ENCODE measurements at regions not wholly inside any gene's neighbourhood (a gene's known extent, or its start where the extent isn't known, plus 50 kb on each side); places are given as distances from the start of the nearest gene placed in this dataset.

DNA sequence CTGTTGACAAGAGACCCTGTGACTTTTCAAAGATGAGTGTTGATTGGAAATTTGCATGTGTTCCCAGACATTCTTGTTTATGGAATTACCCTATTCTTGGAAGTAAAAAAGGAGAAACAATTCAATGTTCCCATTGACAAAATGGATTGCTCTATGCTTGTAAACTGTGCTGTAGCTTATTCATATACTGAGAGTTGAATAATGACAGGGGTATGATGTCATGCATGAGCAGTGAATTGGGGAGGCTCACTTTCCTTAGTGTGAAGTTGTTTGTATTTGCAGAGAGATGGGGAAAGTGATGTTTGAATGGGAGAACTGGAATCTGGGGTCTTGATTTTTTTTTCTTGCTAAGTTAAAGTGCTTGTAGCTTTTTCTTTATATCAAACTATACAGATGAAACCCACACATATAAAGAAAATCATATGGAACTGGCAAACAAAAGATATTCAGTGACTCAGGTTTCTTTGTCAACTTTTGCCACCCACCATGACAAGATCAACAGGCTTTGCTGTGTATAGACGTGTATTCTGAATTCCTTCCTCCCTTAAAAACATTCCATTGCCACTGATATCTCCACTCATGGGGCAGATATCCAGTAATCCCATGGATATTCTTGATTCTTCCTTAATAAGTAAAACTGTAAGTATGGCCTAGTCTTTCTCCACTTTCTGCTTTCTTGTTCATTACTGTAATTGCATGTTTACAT is 97.8 kb upstream of the JAG1 start:
- no peak for DNase-seq (ENCODE audit: low read depth)

DNA sequence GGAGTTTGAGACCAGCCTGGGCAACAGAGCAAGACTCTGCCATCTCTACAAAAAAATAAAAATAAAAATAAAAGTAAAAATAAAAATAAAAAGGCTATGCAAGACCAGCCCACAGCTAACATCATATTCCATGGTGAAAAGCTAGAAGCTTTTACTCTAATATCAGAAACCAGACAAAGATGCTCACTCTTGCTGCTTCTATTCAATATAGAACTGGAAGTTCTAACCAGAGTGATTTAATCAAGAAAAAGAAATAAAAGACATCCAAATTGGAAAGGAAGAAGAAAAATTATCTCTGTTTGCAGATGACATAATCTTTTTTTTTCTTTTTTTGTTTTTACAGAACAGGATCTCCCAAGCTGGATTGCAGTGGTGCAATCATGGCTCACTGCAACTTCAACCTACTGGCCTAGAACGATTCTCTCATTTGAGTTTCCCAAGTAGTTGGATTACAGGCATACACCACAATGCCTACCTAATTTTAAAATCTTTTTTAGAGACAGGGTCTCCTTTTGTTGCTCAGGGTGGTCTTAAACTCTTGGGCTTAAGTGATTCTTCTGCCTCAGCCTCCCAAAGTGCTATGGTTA is 100.7 kb upstream of the JAG1 start:
- DNase-seq (ENCODE audit: low read depth): no peak

DNA sequence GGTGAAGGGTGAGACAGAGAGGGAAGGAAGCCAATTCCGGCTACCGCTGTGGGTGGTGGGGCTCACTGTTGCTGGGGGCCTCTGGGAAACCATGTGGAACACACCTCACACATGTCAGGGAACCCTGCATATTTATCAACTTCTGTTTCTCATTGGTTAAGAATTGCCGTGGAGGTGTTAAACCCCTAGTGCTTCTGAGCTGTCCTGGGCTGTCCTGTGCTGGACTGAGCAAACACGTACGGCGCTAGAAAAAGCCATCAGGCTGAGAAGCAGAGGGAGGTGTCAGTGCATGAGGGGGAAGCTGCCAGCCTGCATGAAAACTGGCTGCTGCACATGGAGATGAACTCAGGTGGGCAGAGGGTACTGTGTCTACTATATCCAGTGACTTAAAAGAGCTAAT is 103.9 kb upstream of the JAG1 start:
- DNase-seq (ENCODE audit: low read depth): no peak

DNA sequence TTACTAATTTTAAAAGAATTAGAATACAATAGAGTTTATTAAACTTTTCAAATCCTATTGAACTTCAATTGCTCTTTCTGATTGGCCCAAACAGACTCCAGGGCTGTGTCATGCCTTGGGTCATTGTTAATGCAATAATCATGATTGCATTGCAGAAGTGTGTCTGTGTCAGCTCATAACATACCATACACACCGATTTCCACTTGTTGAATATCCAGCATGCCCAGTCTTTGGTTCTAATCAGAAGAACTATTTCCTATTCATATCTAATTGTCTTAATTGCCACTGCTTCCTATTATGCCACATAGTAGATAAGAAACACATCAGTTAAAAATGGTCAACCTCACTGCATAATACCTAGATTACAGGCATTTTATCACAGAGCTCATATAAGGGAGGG is 106.1 kb upstream of the JAG1 start:
- DNase-seq (ENCODE audit: low read depth): no peak

DNA sequence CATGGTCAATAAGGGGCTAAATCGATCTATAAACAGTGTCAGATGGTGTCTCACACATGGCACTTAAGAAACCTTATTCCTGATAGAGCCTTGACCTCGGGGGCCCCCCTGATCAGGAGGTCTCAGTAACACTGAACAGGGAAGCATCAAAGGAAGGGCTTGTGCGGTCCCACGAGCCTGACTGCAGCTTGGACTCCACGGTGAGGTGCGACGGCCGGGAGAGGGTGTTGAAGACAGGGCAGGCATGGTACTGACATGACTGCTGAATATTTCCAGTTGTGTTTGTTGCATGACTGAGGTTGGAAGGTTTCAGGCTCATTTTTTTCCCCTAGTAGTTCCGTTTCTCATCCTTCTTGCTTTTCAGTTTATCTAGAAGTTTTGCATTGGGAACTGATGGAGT is 107.1 kb upstream of the JAG1 start:
- no peak for DNase-seq (ENCODE audit: low read depth)

DNA sequence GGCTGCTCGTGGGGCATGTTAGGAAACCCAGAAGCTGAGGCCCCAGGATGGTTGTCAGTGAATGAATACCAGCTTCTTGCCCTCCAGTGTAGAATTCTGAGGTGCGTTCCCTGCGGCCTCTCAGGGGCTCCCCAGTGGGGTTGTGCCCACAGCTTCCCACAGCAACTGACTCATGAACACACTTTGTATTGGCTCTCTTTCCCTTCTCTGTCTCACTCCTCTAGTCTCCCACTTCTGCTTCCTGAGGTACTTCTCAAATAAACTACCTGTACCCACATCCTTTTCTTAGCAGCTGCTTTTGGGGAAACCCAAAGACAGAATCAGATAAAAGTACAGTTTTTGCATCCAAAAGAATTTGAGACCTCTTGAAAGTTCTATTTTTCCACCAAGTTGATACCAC is 107.7 kb upstream of the JAG1 start:
- DNase-seq (ENCODE audit: low read depth): no peak

DNA sequence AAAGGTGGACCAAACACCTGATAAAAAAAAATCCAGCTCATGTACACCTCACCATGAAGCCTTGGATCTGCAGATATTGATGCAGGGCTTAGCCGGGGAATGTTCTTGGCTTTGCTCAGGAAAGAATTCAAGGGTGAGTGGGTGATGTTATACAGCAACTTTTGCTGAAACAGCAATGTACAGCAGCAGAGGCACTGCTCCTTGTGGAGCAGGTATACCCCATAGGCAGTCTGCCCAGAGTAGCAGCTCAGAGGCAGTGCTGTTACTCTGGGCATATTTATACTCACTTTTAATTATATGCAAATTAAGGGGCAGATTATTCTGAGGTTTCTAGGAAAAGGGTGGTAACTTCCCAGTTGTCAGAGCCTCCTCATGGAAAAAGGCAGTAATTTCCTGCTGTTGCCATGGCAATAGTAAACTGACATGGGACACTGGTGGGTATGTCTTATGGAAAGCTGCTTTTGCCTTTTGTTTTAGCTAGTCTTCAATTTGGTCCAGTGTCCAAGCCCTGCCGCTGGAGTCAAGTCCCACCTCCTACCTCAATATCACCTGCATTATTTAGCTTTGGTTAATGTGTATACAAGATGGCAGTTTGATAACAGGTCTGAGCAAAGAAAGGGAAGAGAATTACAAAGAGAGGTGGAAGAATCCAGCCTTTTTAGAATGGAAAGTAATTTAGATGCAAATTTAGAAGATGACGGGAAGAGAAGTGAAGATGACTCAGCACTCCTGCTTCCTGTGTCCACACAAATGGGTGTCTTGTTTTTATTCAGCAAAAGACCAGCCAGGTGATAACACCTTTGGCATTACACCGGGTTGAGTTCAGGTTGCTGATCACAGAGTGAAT is 110.1 kb upstream of the JAG1 start:
- DNase-seq (ENCODE audit: low read depth): no peak

DNA sequence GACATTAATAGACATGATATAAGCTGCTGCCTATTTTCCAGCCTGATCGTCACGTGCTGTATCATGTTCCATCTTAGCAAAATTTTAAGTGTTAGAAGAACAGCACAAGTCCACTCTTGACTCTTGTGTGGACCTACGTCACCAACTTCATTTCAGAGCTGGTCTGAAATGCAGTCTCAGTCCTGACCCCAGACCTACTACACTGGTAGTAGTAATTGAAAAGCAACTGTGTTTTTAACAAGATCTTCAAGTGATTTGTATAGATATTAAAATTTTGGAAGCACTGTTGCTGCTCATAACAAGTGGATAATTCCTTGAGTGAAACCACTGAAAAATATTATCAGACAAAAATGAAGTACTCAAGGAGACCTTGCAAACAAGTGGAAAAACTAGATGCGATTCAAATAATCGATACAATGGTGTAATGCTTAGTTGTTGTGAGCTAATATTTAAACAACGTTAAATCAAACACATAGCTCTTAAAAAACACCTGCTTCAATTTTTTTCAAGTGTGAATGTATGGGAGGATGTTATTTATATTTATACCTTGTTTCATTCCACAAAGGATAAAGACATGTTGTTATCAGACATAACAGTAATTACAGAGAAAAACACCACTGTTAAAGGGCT is 110.9 kb upstream of the JAG1 start:
- no peak for DNase-seq (ENCODE audit: low read depth)

DNA sequence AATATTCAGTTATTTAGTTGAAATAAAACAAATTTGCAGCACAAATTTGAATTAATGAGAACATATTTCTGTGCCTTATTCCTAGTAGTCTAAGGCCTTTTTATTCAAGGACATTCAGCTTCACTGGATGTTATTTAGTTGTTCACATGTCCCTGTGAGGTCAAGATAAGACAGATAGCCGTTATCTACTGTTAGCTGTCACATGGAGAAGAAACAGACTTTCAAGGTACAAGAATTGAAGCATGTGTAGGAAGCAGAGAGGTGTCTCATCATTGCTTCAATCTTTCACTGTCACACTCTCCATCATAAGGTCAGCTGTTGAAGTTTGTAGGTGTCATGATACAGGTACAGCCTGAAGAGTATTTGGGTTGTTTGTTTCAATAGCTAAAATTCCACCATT is 112.9 kb upstream of the JAG1 start:
- no peak for DNase-seq (ENCODE audit: low read depth)

DNA sequence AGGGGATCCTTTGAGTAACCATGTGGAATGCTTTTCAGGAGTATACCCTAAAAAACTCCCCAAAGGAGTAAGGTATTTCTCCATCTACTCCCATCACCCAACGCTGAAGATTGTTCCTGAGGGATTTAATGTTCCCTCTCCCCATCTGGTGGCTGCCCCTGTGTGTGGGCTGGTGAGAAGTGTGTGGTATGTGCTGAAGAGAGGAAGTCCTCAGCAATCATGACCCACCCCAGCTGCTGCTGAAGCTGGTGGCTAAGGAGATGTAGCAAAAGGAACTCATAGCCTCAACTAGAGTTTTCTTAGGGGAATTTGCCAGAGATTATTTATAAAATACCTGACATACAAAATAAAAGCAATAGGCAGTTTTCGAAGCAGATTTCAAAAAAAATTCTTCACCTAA is 114.3 kb upstream of the JAG1 start:
- no peak for DNase-seq (ENCODE audit: low read depth)

DNA sequence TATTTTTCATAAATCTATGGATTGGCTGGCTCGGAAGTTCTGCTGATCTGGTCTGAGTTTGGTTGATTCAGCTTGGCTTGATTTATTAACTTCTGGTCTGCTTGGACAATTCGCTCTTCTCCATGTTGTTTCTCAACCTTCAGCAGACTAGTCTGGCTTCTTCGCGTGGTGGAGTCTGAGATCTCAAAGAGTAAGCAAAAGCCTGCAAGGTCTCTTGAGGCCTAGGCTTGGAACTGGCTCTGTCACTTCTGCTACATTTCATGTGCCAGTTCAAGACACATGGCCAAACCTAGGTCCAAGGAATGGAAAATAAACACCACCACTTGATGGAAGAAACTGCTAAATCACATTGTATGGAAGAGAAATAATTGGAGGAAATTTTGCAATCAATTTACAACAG is 115.1 kb upstream of the JAG1 start:
- DNase-seq (ENCODE audit: low read depth): no peak

DNA sequence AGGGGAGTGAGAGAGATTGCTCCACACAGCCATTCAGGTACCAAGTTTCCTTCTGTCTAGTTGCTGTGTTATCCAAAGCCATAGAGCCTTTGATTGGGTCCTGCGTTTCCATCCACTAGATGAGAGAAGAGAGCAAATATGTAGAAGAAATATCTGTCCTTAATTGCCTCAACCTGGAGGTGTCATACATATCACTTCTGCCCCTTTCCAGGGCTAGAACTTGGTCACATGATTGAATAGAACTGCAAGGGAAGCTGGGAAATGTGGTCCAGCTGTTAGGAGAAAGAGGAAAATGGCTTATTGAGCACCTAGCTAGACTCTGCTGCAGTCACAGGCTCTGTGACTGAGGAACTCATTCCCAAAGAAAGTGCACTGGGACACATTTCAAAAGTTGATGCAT is 115.6 kb upstream of the JAG1 start:
- no peak for DNase-seq (ENCODE audit: low read depth)

DNA sequence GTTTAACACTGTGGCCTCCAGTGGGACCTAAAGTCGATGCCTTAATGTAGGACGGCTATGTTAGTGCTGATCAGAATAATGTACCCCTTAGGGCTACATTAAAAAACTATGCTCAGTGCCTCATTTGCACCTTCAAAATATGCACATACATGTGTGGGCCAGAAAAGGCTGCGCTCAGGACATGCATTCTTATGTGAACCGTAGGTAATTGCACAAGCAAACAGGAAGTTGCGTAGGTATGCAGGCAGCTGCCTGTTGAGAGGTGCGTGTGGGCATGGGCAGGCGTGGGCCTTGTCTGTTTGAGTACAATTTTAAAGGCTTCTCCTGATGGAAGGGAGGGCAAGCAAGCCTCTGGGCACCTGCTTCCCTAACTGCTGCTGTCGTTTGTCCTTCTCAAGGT is 116.2 kb upstream of the JAG1 start:
- DNase-seq (ENCODE audit: low read depth): no peak

DNA sequence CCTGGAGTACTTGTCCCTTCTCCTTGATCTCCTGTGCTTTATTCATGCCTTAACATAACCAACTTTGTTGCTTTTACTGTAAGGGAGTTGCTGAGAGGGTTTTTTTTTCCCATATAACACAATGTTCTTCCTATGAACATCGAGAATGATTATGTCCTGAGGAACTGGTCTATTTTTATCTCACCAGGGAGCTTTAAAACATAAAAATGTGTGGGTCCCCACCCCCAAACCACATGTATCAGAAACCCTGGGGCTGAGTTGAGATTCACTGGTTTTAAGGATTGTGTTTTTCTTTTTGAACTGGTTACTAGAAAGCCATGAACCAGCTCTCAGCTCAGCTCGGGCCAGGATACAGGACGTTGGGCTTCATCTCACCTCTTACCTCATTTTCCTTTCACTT is 118.5 kb upstream of the JAG1 start:
- no peak for DNase-seq (ENCODE audit: low read depth)

DNA sequence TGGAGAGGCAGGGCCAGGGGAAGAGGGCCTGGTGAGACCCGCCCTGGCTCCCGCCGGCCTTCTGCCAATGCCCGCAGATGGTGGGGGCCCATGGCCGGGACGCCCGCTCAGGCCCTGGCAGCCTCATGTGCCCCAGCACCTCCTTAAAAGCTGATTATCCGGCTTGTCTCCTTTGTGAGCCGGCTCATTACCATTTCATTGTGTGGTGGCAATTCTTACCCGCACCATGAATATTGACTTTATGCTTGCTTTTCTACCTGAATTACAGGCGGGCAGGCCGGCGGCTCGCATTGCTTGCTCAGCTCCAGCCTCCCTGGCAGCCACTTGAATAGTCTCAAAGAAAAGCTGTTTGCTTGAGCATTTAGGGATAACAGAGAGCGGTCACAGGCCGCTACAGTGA is 120.0 kb upstream of the JAG1 start:
- no peak for DNase-seq (ENCODE audit: low read depth)

DNA sequence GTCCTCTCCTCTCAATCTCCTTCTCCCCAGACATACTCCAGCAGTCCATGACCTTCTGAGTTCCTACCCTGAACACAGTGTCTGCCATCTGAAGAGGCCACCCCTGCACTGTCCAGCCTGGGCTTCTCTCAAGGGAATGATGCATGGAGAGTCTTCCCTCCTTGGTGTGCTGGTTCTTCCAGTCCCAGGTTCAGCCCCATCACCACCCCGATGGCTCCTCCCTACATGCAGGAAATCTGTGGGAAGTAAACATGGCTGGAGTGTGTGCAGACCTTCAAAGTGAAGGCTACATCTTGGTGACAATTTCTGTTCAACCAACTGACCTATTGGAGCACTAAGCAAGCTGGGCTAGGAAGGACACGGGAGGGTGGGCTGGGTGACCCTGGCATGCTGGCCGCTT is 121.0 kb upstream of the JAG1 start:
- DNase-seq (ENCODE audit: low read depth): no peak

DNA sequence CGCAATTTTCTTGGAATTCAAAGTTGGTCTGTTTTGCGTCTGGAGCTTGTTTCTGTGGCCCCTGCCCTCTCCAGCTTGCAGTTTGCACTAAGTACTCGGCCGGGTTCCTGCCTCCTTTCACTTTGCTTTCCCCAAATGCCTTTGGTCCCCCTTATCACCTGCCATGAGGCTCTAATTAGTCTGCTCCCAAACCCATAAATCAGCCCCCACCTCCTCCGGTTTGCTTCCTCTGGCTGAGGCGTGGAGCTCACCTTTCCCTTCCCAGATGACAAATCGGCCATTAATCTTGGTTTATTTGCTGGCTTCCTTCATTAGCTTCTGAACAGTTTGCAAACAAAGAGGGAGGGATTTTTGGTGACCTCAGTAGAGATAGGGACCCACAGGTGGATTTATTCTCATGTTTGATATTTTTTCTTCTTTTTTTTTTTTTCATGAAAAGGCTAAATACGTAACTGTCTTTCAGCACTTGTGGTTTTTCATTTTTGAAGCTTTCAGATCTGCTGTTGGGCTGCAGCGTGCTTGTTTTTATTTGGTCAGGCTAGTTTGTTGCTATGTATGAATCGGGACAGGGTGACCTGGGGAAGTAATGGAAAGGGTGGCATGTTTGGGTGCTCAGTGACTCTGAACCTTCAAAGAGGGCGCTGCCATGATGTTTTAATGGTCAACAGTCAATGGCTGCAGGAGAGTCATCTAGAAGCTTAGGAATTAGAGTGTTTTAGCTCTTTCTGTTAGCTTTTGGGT is 121.7 kb upstream of the JAG1 start:
- DNase-seq (ENCODE audit: low read depth): no peak

DNA sequence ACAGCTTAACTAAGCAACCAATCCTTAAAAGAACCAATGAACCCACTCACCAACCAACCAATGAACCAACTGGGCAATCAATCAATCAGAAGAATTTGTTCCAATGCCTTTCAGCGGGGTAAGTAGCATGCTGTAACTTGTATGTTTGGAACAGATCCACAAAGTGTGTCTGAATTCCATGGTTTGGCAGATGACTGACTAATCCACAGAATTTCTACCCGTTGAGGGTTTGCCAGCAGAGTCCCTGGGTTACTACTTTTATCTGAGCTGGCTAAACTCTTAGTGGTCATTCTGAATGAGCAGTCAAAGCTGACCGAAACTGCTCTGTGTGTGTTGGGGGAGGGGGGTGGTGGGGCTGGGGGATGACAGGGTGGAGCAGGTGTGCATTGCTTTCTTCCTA is 125.0 kb upstream of the JAG1 start:
- DNase-seq (ENCODE audit: low read depth): no peak

DNA sequence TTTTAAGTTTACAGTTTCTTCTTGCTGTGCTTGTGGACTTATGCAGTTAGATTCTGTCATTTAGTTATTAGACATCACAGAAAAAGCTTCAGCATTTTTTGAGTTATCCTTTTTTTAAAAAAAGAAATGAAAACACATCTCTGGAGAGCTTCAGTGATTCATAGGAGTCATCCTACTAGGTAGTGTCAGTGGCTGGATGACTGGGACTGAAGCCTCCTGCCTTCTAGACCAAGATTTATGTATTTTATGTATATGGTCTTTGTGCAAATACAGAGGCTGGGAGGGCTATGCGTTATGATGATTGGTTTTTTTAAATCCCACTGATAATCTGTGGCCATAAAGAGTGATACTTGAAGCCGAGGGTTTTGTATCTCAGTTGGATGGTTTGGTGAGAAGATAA is 125.9 kb upstream of the JAG1 start:
- no peak for DNase-seq (ENCODE audit: low read depth)

DNA sequence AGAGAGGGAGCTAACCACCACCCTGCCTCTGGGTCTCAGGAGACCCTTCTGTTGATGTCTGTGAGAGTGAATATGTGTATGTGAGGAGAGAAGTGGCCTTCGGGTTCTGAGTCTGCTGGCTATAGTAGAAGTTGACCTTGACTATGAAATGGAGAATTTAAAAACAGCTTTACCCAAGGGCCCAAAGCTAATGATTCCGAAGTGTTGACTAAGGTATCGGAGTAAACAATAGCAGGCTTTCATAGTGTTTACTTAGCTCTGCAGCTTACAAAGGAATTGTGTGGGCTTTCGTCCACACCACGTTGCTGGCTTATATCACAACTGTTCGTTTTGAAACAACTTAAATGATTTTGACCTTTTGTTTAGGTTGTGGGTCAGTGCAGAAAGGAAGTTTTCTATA is 126.5 kb upstream of the JAG1 start:
- DNase-seq (ENCODE audit: low read depth): no peak

DNA sequence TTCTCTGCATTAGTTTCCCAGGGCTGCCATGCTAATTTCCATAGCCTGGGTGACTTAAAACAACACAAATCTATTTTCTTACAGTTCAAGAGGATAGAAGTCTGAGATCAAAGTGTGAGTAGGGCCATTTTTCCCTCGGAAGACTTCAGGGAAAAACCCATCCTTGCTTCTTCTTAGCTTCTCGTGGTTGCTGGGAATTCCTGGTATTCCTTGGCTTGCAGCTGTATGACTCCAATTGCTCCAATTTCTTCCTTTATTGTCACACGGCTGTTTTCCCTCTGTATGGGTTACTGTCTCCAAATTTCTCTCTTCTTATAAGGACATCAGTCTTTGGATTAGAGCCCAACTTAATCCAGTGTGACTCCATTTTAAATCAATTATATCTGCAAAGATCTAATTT is 128.4 kb upstream of the JAG1 start:
- no peak for DNase-seq (ENCODE audit: low read depth)

DNA sequence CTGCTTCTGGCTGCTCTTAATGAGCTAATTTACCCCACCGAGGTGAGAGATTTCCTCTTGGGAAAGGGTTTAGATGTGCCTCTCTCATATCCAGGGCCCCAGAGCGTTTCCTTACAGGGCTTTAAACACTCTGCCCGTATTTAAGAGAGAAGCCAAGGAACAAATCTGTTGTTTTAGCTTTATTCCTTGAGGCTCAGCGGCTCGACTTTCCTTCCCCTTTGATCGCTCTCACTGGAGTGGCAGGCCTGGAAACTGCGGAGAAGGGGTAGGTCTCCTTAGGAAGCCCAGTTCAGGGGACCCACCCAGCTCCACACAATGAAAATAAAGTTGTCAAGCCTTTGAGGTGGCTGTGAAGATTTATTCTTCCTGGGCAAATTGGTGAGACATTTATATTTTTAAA is 132.0 kb upstream of the JAG1 start:
- no peak for DNase-seq (ENCODE audit: low read depth)
